A549 (cell line): ENCODE measurements at regions not wholly inside any gene's neighbourhood (a gene's known extent, or its start where the extent isn't known, plus 50 kb on each side); places are given as distances from the start of the nearest gene placed in this dataset.

ENCODE experiments used
- CEBPB ChIP-seq, 2 experiments: fragments of >200 bp in 1 of 2; sonication (Bioruptor Twin) in 1 of 2; formaldehyde crosslinking in 1 of 2; IDR thresholded peaks; 2 replicates each; pipeline ENCODE4 v1.6.1; 2012 to 2016
- CTCF ChIP-seq: fragments of >200 bp; sonication (Bioruptor Twin); formaldehyde crosslinking; IDR thresholded peaks from 3 replicates; pipeline ENCODE4 v1.5.1; 2016
- ELK1 ChIP-seq: fragments of 150-350 bp; IDR thresholded peaks from 2 replicates; pipeline ENCODE4 v1.6.1; 2014; ENCODE audit warnings: low read depth, mild to moderate bottlenecking, low read length
- EP300 ChIP-seq, 2 experiments: fragments of >200 bp; sonication (Bioruptor Twin); formaldehyde crosslinking; IDR thresholded peaks; 2 replicates in 1 of 2; 3 replicates in 1 of 2; pipeline ENCODE4 v1.6.1; 2016 to 2017
- FOXS1 ChIP-seq: fragments of 250-450 bp; sonication (Bioruptor Pico); IDR thresholded peaks from 2 replicates; pipeline ENCODE4 v1.5.0; 2020; ENCODE audit warnings: mild to moderate bottlenecking, moderate library complexity
- JUN ChIP-seq, 2 experiments: fragments of >200 bp; sonication (Bioruptor Twin); formaldehyde crosslinking; IDR thresholded peaks; 2 replicates in 1 of 2; 3 replicates in 1 of 2; pipeline ENCODE4 v1.6.1; 2016 to 2017
- MAFK ChIP-seq: fragments of 450-650 bp; IDR thresholded peaks from 2 replicates; pipeline ENCODE4 v1.6.1; 2014; ENCODE audit not compliant: partially characterized antibody
- MAX ChIP-seq: IDR thresholded peaks from 2 replicates; pipeline ENCODE4 v1.6.1; 2012
- MYC ChIP-seq: IDR thresholded peaks from 2 replicates; pipeline ENCODE4 v1.6.1; 2012; ENCODE audit warnings: mild to moderate bottlenecking, inconsistent platforms, low read length, improper control_type of control experiment, borderline replicate concordance
- POLR2A ChIP-seq: IDR thresholded peaks from 2 replicates; pipeline ENCODE4 v1.6.1; 2012; ENCODE audit warnings: mild to moderate bottlenecking, low read length
- RAD21 ChIP-seq, 2 experiments: fragments of >200 bp in 1 of 2; sonication (Bioruptor Twin) in 1 of 2; formaldehyde crosslinking in 1 of 2; IDR thresholded peaks in 1 of 2; conservative IDR thresholded peaks in 1 of 2; 2 replicates in 1 of 2; 3 replicates in 1 of 2; pipeline ENCODE4 v1.6.1; 2012 to 2018; ENCODE audit warnings: inconsistent platforms in 1 of 2
- REST ChIP-seq: fragments of 200-600 bp; sonication (generic); IDR thresholded peaks from 2 replicates; pipeline ENCODE4 v1.6.1; 2016; ENCODE audit warnings: antibody characterized with exemption, mild to moderate bottlenecking, moderate library complexity
- SREBF2 ChIP-seq: fragments of 450-650 bp; IDR thresholded peaks from 2 replicates; pipeline ENCODE4 v1.6.1; 2014; ENCODE audit warnings: mild to moderate bottlenecking, moderate library complexity
- TP53 ChIP-seq: fragments of 250-450 bp; sonication (Bioruptor Pico); IDR thresholded peaks from 2 replicates; pipeline ENCODE4 v1.5.0; 2021; ENCODE audit warnings: mild to moderate bottlenecking, moderate library complexity

- TF ChIP-seq CTCF: no peak
- TF ChIP-seq MYC: no peak
- TF ChIP-seq REST: no peak
- TF ChIP-seq POLR2A: no peak
- no peak for TF ChIP-seq ELK1
- no peak for TF ChIP-seq MAX
- TF ChIP-seq CEBPB (IDR thresholded peaks at IDR 0.05): no peak
- TF ChIP-seq EP300 (IDR thresholded peaks at IDR 0.05): no peak
- no peak for TF ChIP-seq SREBF2
- TF ChIP-seq JUN (IDR thresholded peaks at IDR 0.05): no peak
- TF ChIP-seq RAD21 (conservative IDR thresholded peaks at IDR 0.05 in 1 of 2, IDR thresholded peaks at IDR 0.05 in 1 of 2): no peak
- TF ChIP-seq MAFK: peak; percentile 65
- no peak for TF ChIP-seq TP53
- TF ChIP-seq FOXS1 (CRISPR knock-in tag): no peak
Measured at GRCh38 chr3:33982269-33982798, 183.9 kb downstream of the PDCD6IP start.
